Pulmonary artery endothelial cell (primary cell): ENCODE measurements at regions not wholly inside any gene's neighbourhood (a gene's known extent, or its start where the extent isn't known, plus 50 kb on each side); places are given as distances from the start of the nearest gene placed in this dataset.
"Not testable (repeated sequence)": the region's sequence is repeated elsewhere in the genome, so short reads cannot be mapped to it uniquely, and the experiment has no call there.

Experiments used
- DNase-seq: peaks from one replicate; pipeline ENCODE4 v3.0.0-alpha.2; 2011; ENCODE audit warnings: low read depth, low spot score

- no peak for DNase-seq
Observed at GRCh38 chr6:113651920-113652319, 205.2 kb upstream of the MARCKS start.

DNA sequence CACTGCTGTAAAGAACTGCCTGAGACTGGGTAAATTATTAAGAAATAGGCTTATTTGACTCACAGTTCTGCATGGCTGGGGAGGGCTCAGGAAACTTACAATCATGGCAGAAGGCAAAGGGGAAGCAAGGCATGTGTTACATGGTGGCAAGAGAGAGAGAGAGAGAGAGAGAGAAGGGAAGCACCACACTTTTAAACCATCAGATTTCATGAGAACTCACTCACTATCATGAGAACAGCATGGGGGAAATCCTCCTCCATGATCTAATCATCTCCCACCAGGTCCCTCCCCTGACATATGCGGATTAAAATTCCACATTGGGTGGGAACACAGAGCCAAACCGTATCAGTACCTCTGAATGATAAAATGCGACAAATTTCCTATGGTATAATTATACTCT lies 203.9 kb upstream of the MARCKS start:
- no peak for DNase-seq

- DNase-seq, result peak; percentile 46
Observed at GRCh38 chr6:113654396-113654795, 202.7 kb upstream of the MARCKS start.

DNA sequence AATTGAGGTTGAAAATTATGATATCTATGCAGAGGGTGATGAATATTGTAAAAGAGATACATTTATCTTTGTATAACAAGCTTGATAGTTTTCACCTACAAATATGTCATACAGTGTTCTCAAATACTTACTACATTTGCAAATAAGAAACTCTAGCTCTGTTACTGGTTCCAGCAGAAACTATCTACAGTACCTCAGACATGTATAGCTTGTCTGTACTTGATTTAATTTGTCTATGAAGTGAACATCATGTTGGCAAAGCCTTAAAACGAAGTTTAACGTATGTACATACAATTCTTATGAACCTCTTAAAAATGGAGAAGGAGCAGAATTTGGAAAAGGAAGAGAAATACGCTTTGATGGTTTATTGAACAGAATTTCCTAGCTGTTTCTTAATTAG lies 201.4 kb upstream of the MARCKS start:
- no peak for DNase-seq

- no peak for DNase-seq
Observed at GRCh38 chr6:113659762-113660404, 197.3 kb upstream of the MARCKS start.

DNA sequence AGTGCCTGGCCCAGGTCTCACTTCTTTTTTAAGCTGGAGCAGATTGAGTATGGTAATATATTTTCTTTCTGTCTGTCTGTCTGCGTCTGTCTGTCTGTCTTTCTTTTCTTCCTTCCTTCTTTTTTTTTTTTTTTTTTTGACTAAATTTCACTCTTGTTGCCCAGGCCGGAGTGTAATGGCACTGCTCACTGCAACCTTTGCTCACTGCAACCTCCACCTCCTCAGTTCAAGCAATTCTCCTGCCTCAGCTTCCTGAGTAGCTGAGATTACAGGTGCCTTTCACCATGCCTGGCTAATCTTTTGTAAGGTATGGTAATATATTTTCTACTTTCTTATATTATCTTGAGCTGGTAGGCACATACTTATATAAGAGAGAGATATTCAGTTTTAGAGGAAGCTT lies 196.3 kb upstream of the MARCKS start:
- DNase-seq, result no peak

DNA sequence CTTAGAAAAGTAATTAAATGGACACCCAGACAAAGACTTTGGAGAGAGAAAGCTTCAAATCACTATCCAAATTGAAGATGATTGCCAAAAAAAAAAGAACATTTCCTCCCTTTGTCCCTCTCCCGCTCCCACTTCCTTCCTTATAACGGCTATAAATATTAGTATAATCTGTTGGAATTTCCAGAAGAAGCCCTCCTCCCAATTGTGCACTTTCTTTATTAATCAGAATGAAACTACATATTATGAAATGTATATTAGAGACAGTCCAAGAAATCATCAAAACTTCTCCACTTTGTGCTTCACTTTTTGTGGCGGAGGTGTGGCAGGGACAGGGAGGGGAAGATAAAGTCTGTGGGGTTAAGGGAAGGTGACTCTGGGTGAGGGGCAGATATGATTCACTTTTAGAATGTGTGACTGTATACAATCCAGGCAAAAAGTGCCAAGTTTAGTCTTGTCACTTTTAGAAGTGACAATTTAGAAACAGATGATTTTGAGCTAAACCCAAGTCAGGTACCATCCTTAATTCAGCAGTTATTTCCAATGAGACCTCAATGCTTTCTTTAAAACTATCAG lies 195.0 kb upstream of the MARCKS start:
- DNase-seq, result no peak

- no peak for DNase-seq
Observed at GRCh38 chr6:113662688-113663333, 194.3 kb upstream of the MARCKS start.

- DNase-seq, result no peak
Observed at GRCh38 chr6:113664909-113665308, 192.2 kb upstream of the MARCKS start.

- no peak for DNase-seq
Observed at GRCh38 chr6:113668641-113669408, 188.3 kb upstream of the MARCKS start.

DNA sequence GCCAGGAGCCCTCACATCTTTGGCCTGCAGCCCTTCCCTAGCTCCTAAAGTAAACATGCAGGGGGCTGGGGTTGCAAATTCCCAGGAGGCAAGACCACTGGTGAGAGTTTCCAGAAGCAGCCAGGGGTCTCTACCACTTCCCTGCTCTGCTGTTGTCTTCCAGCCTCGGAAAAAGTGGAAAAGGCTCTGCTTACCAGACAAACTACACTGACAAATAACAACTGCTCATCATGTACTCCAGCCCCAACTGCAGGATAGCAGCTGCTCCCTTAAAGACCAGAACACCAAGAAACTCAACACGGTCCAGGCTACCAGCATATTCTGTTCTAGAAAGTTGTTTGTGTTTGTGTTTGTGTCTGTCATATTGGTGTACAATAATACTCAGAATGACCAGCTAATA lies 187.5 kb upstream of the MARCKS start:
- DNase-seq, result no peak

GRCh38 chr6:113671421-113671820 lies 185.7 kb upstream of the MARCKS start:
- DNase-seq, result no peak

GRCh38 chr6:113672491-113673149 lies 184.5 kb upstream of the MARCKS start:
- DNase-seq, result no peak

DNA sequence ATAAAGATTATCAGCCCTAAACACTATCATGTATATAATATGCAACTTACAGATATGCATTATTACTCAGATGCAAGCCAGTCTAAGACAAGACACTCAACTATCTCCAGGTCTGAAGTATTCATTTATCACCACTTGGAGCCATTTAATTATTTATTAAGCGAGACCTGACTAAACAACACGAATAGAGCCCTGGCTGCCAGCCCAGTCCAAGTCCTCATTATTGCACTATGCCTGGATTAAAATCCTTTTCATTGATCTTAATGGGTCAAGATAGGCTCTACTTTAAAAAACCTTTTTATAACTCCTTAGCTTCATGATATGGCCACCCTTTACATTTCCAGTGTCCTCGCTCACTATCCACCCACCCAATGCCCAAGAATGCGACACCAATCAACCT lies 183.1 kb upstream of the MARCKS start:
- no peak for DNase-seq

- DNase-seq, result no peak
Observed at GRCh38 chr6:113676057-113676456, 181.1 kb upstream of the MARCKS start.

DNA sequence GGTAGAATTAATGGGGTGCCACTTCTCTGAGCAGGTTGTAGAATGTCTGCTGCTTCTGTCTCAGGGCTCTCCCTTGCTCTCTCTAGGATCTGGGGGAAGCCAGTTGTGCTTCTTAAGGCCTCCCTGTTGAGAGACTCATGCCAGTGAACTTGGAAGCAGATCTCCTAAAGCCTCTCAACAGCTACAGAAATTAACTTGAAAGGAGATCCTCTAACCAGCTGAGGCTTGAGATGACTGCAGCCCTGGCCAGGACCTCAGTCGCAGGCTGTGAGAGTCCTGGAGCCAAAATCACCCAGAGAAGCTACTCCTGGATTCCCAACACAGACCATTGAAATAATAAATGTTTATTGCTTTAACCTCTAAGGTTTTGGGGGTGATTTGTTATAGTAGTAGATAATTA lies 180.2 kb upstream of the MARCKS start:
- no peak for DNase-seq

DNA sequence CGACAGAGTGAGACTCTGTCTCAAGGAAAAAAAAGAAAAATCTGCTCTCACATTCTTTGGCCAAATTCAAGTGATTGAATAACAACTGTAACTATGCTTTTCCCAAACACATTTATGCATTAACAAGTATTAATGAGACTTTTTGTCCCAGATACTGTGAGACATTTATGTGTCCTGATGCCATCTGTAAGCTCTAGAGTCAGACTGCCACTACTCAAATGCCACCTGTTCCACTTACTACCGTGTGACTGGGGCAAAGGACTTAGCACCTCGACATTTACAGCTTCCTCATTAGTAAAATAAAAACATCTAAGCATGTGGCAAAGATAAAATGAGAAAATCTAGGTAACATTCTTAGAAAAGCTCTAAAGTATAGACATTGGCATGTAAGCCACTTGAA lies 178.1 kb upstream of the MARCKS start:
- no peak for DNase-seq

- DNase-seq, result no peak
Observed at GRCh38 chr6:113680301-113680700, 176.8 kb upstream of the MARCKS start.

DNA sequence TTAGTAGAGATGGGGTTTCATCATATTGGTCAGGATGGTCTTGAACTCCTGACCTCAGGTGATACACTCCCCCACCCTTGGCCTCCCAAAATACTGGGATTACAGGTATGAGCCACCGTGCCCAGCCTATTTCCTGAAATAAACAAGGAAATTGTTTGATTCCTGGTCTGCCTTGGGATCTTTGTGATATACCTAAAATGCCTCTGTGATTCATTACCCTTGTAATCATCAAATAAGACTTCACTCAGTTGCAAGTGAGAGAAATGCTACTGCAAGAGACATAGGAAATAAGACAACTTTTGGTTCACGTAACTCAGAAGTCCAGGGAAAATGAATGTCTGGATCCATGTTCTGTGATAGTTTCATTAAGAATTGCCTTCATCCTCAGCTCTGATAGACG lies 173.2 kb upstream of the MARCKS start:
- no peak for DNase-seq

DNA sequence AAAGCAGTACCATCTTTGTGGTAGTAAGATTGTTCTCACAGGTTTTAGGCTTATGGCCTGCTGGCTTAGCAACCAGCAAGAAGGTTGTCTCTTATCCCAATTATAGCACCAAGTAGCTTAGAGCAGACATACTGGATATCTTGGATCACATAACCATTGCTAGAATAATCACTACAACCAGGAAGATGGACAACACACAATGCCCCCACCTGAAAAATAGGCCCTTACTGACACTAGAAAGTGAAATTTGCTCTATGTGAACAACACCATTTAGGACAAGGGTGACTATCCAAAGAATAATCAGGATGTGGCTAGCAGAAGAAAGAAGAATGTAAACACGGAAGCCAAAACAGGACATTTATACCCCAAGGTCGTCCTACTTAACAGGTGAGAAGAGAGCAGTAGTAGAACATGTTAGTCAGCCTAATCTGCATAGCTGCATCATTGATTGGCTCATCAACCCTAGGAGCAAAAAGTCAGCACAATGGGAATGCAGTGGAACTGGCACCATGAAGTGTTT lies 172.7 kb upstream of the MARCKS start:
- no peak for DNase-seq

DNA sequence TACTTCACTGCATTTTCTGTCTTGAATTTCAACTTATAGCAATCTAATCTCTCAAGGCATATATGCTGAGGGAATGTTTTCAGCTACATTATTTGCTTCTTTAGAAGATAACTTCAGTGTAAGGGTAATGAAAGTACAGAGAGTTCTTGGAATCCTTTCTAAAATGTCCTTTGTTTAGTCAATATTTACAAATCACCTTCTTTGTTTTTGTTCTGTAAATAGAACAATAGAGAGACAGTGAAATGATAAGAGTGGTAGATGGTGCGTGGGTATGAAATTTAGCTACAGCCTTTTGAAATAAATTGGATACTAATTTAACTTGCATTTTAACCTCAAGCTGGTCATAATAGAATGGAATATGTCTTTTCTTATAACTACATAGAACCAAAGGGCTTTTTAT lies 171.1 kb upstream of the MARCKS start:
- no peak for DNase-seq

DNA sequence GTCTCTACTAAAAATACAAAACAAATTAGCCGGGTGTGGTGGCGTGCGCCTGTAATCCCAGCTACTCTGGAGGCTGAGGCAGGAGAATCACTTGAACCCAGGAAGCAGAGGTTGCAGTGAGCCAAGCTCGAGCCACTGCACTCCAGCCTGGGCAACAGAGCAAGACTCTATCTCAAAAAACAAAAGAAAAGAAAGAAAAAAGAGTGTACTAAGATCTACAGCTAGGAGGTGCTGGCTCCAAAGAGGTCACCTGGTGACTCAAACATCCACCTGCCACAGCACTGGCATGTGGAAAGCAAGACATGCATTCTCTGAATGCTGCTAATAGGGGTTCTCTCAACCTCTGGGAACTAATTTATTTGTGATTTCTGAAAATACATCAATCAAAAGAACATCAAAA lies 167.5 kb upstream of the MARCKS start:
- not testable (repeated sequence) for DNase-seq
